ENCODE measurements at regions not wholly inside any gene's neighbourhood (a gene's known extent, or its start where the extent isn't known, plus 50 kb on each side); places are given as distances from the start of the nearest gene placed in this dataset.
A peak's percentile ranks its signal among the peaks of the same experiment; 100 is the strongest.

DNA sequence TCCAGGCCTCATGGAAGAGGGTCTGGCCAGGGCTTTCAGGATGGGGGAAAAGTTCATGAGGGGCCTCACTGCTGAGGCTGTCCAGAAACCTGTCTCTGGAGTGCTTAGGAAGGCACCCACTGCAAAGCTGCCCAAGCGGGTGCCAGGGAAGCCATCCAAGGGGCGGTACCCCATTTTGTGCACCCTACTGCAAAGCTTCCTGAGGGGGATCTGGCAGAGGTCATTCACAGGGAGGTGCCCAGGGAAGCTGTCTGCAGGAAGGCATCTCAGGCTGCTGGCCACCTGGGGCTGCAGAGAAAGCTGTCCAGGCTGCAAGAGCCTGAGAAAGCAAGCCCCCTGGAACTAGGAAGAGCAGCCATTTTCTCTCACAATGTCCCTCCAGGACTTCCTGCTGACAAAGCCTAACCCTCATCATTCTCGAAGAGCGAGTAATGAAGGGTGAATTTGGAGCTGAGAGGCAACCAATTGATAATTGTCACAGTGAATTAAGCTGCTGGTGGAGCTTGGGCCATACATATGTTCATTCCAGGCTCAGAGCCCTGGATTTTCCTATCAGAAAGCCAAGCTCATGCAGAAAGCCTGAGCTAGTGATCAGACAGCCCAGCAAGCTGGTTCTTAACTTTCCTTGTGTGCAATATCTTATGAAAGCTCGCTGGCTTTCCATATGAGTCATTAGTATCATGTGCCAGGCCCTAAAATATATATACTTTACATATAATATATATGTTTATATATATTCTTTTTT, 62.2 kb upstream of the SLC22A16 start:
- DNase-seq, result no peak
- no peaks in the 10 kb centered on the region for H3K9me3 ChIP-seq (ENCODE audit: control insufficient read depth, low read length)
- no peaks in the 10 kb centered on the region for H3K27me3 ChIP-seq (replicated peaks; ENCODE audit: control insufficient read depth, insufficient read depth, low read length, poor library complexity, severe bottlenecking)
- H3K27ac ChIP-seq (ENCODE audit: insufficient read depth, low read length, poor library complexity, severe bottlenecking), result no peak overlapping the region
- H3K4me3 ChIP-seq (ENCODE audit: insufficient read depth, low read depth, low read length, poor library complexity, severe bottlenecking), result no peak overlapping the region
- H3K36me3 ChIP-seq (ENCODE audit: control insufficient read depth, insufficient read depth, low read length), result no peaks in the 10 kb centered on the region
- no peaks in the 10 kb centered on the region for H3K4me1 ChIP-seq (ENCODE audit: control insufficient read depth, insufficient read depth, low read length, poor library complexity, severe bottlenecking)

DNA sequence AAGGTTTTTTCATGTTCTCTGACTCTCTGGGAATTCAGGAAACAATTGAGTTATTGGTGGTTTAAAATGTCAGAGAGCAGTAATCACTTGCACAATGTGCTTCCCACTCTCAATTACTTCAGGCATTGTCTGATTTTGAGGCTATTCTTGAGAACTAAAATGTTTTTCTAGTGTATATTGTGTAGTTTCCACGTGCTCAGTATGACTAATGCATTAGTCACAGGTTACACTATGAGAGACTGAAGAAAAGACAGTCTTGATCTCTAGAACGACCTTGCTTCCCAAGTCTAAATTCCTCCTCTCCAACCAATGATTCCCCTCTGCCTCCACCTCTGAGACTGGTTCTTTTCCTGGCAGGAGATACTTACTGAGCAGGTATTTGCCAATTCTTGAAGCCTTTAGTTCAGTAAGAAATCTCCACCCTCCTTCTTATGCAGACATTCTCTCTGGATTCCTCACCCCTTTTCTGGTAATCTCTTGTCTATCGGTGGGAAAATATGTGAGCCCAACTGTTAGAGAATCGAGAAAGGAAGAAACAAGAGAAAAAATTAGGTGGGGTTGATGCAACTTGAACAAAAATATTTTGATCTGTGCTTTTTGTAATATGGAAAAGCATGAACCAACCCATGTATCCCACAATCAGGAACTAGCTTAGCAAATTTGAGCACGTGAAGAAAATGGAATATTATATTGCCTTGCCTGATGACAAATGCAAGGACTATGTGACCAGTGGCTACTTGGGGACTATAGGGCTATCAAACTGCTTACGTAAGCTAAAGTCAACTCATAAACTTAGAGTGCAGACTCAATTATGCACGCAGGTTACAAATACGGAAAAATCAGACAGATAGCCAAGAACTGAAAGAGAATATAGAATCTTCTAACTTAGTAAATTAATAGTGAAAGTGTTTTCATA, 61.1 kb upstream of the SLC22A16 start:
- Histone ChIP-seq H3K4me3 (ENCODE audit: insufficient read depth, low read depth, low read length, poor library complexity, severe bottlenecking) (no peak overlapping the region), H3K27ac (ENCODE audit: insufficient read depth, low read length, poor library complexity, severe bottlenecking) (no peak overlapping the region), H3K36me3 (ENCODE audit: control insufficient read depth, insufficient read depth, low read length) (no peaks in the 10 kb centered on the region), H3K9me3 (ENCODE audit: control insufficient read depth, low read length) (no peaks in the 10 kb centered on the region), H3K27me3 (replicated peaks; ENCODE audit: control insufficient read depth, insufficient read depth, low read length, poor library complexity, severe bottlenecking) (no peaks in the 10 kb centered on the region), H3K4me1 (ENCODE audit: control insufficient read depth, insufficient read depth, low read length, poor library complexity, severe bottlenecking) (no peaks in the 10 kb centered on the region)
- DNase-seq, result no peak

DNA sequence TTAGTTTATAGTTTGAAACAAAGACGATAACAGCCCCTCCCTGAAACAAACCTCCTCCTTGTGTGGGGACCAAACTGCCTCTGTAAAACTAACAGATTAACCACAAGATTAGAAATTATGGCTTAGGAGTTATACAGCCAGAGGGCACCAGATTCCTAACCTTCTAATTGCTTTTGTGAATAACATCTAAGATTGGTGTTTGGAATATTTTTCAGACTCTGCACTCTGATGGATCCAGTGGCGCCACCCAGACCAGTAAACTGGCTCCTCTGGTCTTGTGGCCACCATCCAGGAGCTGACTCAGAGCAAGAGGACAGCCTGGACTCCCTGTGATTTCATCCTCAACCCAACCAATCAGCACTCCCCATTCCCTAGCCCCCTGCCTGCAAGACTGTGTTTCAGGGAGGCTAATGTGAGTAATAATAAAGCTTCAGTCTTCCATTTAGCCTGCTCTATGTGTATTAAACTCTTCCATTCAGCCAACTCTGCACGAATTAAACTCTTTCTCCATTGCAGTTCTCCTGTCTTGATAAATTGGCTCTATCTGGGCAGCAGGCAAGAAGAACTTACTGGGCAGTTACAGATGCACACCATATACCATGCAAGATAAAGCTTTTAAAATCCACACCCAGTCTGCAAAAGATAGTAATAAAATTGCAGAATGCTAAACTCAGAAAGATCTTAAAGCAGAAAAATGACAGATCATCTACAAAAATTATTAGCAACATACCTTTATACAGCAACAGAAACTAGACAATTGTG, 58.5 kb upstream of the SLC22A16 start:
- no peak overlapping the region for H3K4me3 ChIP-seq (ENCODE audit: insufficient read depth, low read depth, low read length, poor library complexity, severe bottlenecking)
- no peaks in the 10 kb centered on the region for H3K27me3 ChIP-seq (replicated peaks; ENCODE audit: control insufficient read depth, insufficient read depth, low read length, poor library complexity, severe bottlenecking)
- DNase-seq, result no peak
- no peaks in the 10 kb centered on the region for H3K9me3 ChIP-seq (ENCODE audit: control insufficient read depth, low read length)
- H3K27ac ChIP-seq (ENCODE audit: insufficient read depth, low read length, poor library complexity, severe bottlenecking), result no peak overlapping the region
- no peaks in the 10 kb centered on the region for H3K4me1 ChIP-seq (ENCODE audit: control insufficient read depth, insufficient read depth, low read length, poor library complexity, severe bottlenecking)
- no peaks in the 10 kb centered on the region for H3K36me3 ChIP-seq (ENCODE audit: control insufficient read depth, insufficient read depth, low read length)

DNA sequence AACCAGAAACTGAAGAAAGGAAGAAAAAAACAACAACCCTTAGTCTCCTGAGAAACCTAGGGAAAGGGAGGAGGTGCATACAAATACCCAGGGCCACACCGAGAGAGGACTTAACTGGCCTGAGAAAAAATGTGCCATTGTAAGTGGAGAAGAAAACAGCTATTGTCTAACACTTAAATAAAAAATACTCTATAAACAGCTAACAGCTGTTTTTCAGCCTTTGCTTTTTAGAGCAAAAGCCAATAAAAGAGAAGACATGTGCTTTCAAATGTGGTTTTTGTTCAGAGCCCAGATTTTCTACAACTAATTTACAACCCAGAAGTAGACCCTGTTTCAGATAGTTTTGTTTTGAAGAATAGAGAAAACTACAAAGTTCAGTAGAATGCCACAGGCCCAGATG, 56.0 kb upstream of the SLC22A16 start:
- Histone ChIP-seq H3K36me3 (ENCODE audit: control insufficient read depth, insufficient read depth, low read length) (no peaks in the 10 kb centered on the region), H3K4me1 (ENCODE audit: control insufficient read depth, insufficient read depth, low read length, poor library complexity, severe bottlenecking) (no peaks in the 10 kb centered on the region), H3K27ac (ENCODE audit: insufficient read depth, low read length, poor library complexity, severe bottlenecking) (no peak overlapping the region), H3K9me3 (ENCODE audit: control insufficient read depth, low read length) (no peaks in the 10 kb centered on the region), H3K4me3 (ENCODE audit: insufficient read depth, low read depth, low read length, poor library complexity, severe bottlenecking) (no peak overlapping the region), H3K27me3 (replicated peaks; ENCODE audit: control insufficient read depth, insufficient read depth, low read length, poor library complexity, severe bottlenecking) (no peaks in the 10 kb centered on the region)
- DNase-seq, result no peak

DNA sequence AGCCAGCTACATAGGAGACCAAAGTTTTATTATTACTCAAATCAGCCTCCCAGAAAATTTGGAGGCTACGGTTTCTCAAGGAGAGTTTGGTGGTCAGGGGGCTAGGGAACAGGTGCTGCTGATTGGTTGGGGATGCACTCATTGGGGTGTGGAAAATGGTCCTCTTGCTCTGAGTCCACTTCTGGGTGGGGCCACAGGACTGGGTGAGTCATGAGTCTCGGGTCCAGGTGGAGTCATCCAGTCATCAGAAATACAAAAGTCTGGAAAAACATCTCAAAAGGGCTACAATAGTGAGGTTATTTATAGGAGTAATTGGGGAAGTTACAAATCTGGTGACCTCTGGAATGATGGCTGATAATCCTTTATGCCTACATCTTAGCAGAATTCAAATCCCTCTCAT, 54.3 kb upstream of the SLC22A16 start:
- no peaks in the 10 kb centered on the region for H3K9me3 ChIP-seq (ENCODE audit: control insufficient read depth, low read length)
- no peak overlapping the region for H3K27ac ChIP-seq (ENCODE audit: insufficient read depth, low read length, poor library complexity, severe bottlenecking)
- DNase-seq, result no peak
- no peaks in the 10 kb centered on the region for H3K36me3 ChIP-seq (ENCODE audit: control insufficient read depth, insufficient read depth, low read length)
- no peaks in the 10 kb centered on the region for H3K27me3 ChIP-seq (replicated peaks; ENCODE audit: control insufficient read depth, insufficient read depth, low read length, poor library complexity, severe bottlenecking)
- no peaks in the 10 kb centered on the region for H3K4me1 ChIP-seq (ENCODE audit: control insufficient read depth, insufficient read depth, low read length, poor library complexity, severe bottlenecking)
- H3K4me3 ChIP-seq (ENCODE audit: insufficient read depth, low read depth, low read length, poor library complexity, severe bottlenecking), result no peak overlapping the region

DNA sequence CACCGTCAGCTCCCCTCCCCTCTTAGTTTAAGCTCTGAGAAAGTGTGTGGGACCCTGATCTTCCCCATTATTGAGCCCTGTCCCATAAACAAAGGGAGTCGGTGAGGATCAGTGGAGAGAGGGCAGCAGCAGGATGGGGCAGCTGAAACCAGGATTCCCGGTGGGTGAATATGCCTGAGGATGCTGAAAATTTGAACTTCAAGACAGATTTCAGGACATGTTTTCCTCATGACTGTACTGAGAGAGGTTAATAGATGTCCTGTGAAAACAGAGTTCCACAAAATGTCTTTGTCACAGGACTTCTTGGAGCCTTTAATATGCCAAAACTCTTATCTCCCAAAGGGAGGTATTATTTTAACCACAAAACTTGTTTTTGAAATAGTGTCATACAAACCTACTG, 53.5 kb upstream of the SLC22A16 start:
- Histone ChIP-seq H3K36me3 (ENCODE audit: control insufficient read depth, insufficient read depth, low read length) (no peaks in the 10 kb centered on the region), H3K4me1 (ENCODE audit: control insufficient read depth, insufficient read depth, low read length, poor library complexity, severe bottlenecking) (no peaks in the 10 kb centered on the region), H3K4me3 (ENCODE audit: insufficient read depth, low read depth, low read length, poor library complexity, severe bottlenecking) (no peak overlapping the region), H3K27ac (ENCODE audit: insufficient read depth, low read length, poor library complexity, severe bottlenecking) (no peak overlapping the region), H3K9me3 (ENCODE audit: control insufficient read depth, low read length) (no peaks in the 10 kb centered on the region), H3K27me3 (replicated peaks; ENCODE audit: control insufficient read depth, insufficient read depth, low read length, poor library complexity, severe bottlenecking) (no peaks in the 10 kb centered on the region)
- DNase-seq, result no peak

DNA sequence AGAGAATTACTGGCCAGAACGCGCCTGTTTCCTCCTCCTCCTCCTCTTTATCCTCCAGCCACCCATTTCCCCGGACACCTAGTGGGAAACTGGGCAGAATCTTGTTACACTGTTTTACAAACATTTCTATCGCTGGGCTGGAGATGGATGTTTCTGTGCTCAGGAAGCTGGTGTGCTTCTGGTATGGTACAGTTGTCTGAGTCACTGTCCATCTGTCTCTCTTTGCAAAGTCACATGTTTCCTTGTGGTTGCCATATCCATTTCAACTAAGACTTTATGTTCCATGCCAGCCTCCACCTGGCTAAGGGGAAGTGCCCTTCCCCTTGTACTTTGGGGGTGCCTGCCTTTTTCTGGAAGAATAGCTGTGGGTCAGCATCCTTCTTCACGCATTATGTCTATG, 52.9 kb upstream of the SLC22A16 start:
- H3K36me3 ChIP-seq (ENCODE audit: control insufficient read depth, insufficient read depth, low read length), result no peaks in the 10 kb centered on the region
- no peak overlapping the region for H3K4me3 ChIP-seq (ENCODE audit: insufficient read depth, low read depth, low read length, poor library complexity, severe bottlenecking)
- DNase-seq, result no peak
- H3K4me1 ChIP-seq (ENCODE audit: control insufficient read depth, insufficient read depth, low read length, poor library complexity, severe bottlenecking), result no peaks in the 10 kb centered on the region
- H3K9me3 ChIP-seq (ENCODE audit: control insufficient read depth, low read length), result no peaks in the 10 kb centered on the region
- no peaks in the 10 kb centered on the region for H3K27me3 ChIP-seq (replicated peaks; ENCODE audit: control insufficient read depth, insufficient read depth, low read length, poor library complexity, severe bottlenecking)
- no peak overlapping the region for H3K27ac ChIP-seq (ENCODE audit: insufficient read depth, low read length, poor library complexity, severe bottlenecking)

DNA sequence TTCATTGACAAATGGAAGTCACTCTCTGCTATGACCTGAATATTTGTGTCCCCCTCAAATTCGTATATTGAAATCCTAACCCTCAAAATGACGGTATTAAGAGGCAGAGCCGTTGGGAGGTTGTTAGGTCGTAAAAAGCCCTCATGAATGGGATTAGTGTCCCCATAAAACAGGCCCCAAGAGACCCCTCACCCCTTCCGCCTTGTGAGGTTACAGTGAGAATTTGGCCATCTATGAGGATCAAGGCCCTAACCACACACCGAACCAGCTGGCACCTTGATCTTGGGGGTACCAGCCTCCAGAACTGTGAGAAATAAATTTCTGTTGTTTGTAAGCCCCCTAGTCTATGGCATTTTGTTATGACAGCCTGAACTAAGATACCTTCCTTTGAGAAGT, 52.5 kb upstream of the SLC22A16 start:
- Histone ChIP-seq H3K4me1 (ENCODE audit: control insufficient read depth, insufficient read depth, low read length, poor library complexity, severe bottlenecking) (no peaks in the 10 kb centered on the region), H3K9me3 (ENCODE audit: control insufficient read depth, low read length) (no peaks in the 10 kb centered on the region), H3K36me3 (ENCODE audit: control insufficient read depth, insufficient read depth, low read length) (no peaks in the 10 kb centered on the region), H3K4me3 (ENCODE audit: insufficient read depth, low read depth, low read length, poor library complexity, severe bottlenecking) (no peak overlapping the region), H3K27me3 (replicated peaks; ENCODE audit: control insufficient read depth, insufficient read depth, low read length, poor library complexity, severe bottlenecking) (no peaks in the 10 kb centered on the region), H3K27ac (ENCODE audit: insufficient read depth, low read length, poor library complexity, severe bottlenecking) (no peak overlapping the region)
- no peak for DNase-seq

DNA sequence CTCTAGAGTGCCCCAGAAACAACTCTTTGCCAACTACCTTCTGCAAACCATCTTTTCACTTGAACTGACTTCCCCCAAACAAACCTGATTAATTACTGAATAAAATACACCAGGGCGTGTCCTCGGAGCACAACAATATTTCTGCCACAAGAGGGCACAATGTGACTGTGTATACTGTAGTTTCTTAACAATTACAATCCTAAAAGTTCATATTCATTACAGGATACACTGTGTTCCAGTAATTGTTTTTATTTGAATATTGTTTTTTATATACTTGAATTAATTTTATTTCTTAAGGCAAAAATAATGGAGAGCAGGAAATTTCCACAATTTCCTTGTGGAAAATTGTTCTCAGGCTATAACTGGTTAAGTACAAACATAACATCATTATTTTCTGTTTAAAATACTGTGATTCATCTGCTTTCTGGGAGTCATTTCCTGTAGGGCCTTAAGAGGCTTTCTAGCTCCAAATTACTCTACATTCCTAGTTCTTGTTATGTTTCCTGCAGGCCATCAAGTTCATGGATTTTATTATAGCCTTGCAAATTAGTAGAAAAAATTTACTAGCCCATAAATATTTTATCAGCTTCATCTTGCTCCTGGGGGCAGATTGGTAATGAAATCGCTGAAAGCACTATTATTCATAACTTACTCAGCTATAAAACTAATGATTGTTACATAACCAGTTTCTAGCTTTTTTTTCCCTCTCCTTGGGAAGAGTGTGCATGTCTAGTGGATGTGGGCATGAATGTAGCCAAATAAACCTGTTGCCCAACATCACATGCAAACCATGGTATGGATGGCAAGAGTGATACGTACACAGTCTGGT, 51.9 kb upstream of the SLC22A16 start:
- Histone ChIP-seq H3K27ac (ENCODE audit: insufficient read depth, low read length, poor library complexity, severe bottlenecking) (no peak overlapping the region), H3K36me3 (ENCODE audit: control insufficient read depth, insufficient read depth, low read length) (no peaks in the 10 kb centered on the region), H3K4me3 (ENCODE audit: insufficient read depth, low read depth, low read length, poor library complexity, severe bottlenecking) (no peak overlapping the region), H3K9me3 (ENCODE audit: control insufficient read depth, low read length) (no peaks in the 10 kb centered on the region), H3K27me3 (replicated peaks; ENCODE audit: control insufficient read depth, insufficient read depth, low read length, poor library complexity, severe bottlenecking) (no peaks in the 10 kb centered on the region), H3K4me1 (ENCODE audit: control insufficient read depth, insufficient read depth, low read length, poor library complexity, severe bottlenecking) (no peaks in the 10 kb centered on the region)
- DNase-seq, result peak; percentile 11 to 37 (median 13)
